ENCODE measurements at regions not wholly inside any gene's neighbourhood (a gene's known extent, or its start where the extent isn't known, plus 50 kb on each side); places are given as distances from the start of the nearest gene placed in this dataset.

GRCh38 chrY:7377091-7377490 lies 465.5 kb upstream of the AMELY start:
- no peak for TF ChIP-seq CTCF (IDR thresholded peaks at IDR 0.05 in 8 of 11, conservative IDR thresholded peaks at IDR 0.05 in 3 of 11)
- no peak for TF ChIP-seq POLR2AphosphoS5 (IDR thresholded peaks at IDR 0.05)

Data from spleen (tissue), 7 donors.